ENCODE measurements at regions not wholly inside any gene's neighbourhood (a gene's known extent, or its start where the extent isn't known, plus 50 kb on each side); places are given as distances from the start of the nearest gene placed in this dataset.
"Not testable (repeated sequence)": the region's sequence is repeated elsewhere in the genome, so short reads cannot be mapped to it uniquely, and the experiment has no call there.

DNA sequence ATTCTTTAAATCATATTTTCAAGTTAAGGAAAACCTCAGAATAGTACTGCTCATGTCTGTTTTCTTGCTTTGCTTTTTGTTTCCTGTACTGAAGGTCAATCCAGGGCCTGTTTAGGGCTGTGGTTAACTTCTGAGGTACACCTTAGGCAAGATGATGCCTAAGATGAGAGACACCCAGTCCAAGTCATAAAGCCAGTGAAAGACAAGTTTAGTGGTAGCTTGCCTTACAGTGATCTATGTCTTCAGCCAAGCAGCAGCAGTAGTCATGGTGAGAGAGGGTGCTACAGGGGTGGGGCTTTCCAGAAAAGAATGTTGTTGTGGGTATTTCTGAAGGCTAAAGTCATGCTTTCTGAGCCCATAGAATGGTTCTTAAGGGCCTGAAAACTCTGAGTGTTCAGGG is 173.7 kb downstream of the VSIG4 start:
- Mint-ChIP-seq H3K4me1 (no peaks in the 10 kb centered on the region), H3K27me3 (ENCODE audit: insufficient read depth, low read depth) (peaks cover 2% of the 10 kb centered on the region), H3K9me3 (peaks cover 5% of the 10 kb centered on the region), H3K4me3 (no peak overlapping the region), H3K36me3 (no peaks in the 10 kb centered on the region), H3K27ac (no peak overlapping the region)
- Histone ChIP-seq H3K27ac (no peak overlapping the region), H3K36me3 (no peaks in the 10 kb centered on the region), H3K4me3 (no peak overlapping the region), H2AFZ (replicated peaks) (no peak overlapping the region), H3K27me3 (no peaks in the 10 kb centered on the region), H4K20me1 (ENCODE audit: low read depth) (no peaks in the 10 kb centered on the region), H3F3A (ENCODE audit: low read depth) (no peaks in the 10 kb centered on the region), H3K4me2 (no peak overlapping the region), H3K9ac (no peak overlapping the region), H3K9me3 (ENCODE audit: low read depth) (no peaks in the 10 kb centered on the region), H3K79me2 (ENCODE audit: low read depth) (no peaks in the 10 kb centered on the region), H3K4me1 (peaks cover 3% of the 10 kb centered on the region)
- TF ChIP-seq, protein P1, sequence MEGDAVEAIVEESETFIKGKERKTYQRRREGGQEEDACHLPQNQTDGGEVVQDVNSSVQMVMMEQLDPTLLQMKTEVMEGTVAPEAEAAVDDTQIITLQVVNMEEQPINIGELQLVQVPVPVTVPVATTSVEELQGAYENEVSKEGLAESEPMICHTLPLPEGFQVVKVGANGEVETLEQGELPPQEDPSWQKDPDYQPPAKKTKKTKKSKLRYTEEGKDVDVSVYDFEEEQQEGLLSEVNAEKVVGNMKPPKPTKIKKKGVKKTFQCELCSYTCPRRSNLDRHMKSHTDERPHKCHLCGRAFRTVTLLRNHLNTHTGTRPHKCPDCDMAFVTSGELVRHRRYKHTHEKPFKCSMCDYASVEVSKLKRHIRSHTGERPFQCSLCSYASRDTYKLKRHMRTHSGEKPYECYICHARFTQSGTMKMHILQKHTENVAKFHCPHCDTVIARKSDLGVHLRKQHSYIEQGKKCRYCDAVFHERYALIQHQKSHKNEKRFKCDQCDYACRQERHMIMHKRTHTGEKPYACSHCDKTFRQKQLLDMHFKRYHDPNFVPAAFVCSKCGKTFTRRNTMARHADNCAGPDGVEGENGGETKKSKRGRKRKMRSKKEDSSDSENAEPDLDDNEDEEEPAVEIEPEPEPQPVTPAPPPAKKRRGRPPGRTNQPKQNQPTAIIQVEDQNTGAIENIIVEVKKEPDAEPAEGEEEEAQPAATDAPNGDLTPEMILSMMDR (IDR thresholded peaks at IDR 0.05): no peak
- TF ChIP-seq EZH2 (IDR thresholded peaks at IDR 0.05): no peak
- TF ChIP-seq EZH2phosphoT487 (IDR thresholded peaks at IDR 0.05): no peak
- no peak for DNase-seq (ENCODE audit: low spot score)

DNA sequence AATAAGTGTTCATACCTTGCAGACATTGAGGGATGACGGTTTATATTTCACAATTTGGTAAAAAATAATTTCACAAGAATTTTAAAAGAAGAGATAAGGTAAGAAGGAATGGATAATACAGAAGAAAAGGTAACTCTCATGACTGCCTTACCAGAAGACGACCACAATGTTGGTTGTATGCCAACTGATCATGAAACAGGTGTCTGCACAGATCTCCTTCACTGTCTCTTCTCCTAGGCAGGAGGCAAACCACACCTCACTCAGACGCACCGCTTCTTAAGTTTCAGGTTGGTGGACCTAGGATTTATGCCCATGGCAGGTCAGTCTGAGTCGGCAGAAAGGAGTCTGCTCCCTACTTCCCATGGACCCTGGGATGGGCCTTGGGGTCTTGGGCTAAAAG is 177.2 kb downstream of the VSIG4 start:
- Histone ChIP-seq H3K9me3 (ENCODE audit: low read depth) (no peaks in the 10 kb centered on the region), H3K9ac (no peak overlapping the region), H3K27me3 (no peaks in the 10 kb centered on the region), H3K79me2 (ENCODE audit: low read depth) (no peaks in the 10 kb centered on the region), H3K4me3 (no peak overlapping the region), H3K27ac (no peak overlapping the region), H2AFZ (replicated peaks) (no peak overlapping the region), H4K20me1 (ENCODE audit: low read depth) (no peaks in the 10 kb centered on the region), H3K4me1 (peaks cover 3% of the 10 kb centered on the region), H3K36me3 (no peaks in the 10 kb centered on the region), H3K4me2 (no peak overlapping the region), H3F3A (ENCODE audit: low read depth) (no peaks in the 10 kb centered on the region)
- peaks cover 2% of the 10 kb centered on the region for H3K27me3 Mint-ChIP-seq (ENCODE audit: insufficient read depth, low read depth)
- no peak overlapping the region for H3K4me3 Mint-ChIP-seq
- peaks cover 4% of the 10 kb centered on the region for H3K9me3 Mint-ChIP-seq
- no peaks in the 10 kb centered on the region for H3K4me1 Mint-ChIP-seq
- no peak for DNase-seq (ENCODE audit: low spot score)
- no peaks in the 10 kb centered on the region for H3K36me3 Mint-ChIP-seq
- TF ChIP-seq, protein P1 (IDR thresholded peaks at IDR 0.05): no peak
- no peak for TF ChIP-seq EZH2phosphoT487 (IDR thresholded peaks at IDR 0.05)
- no peak for TF ChIP-seq EZH2 (IDR thresholded peaks at IDR 0.05)
- H3K27ac Mint-ChIP-seq: no peak overlapping the region

- H3F3A ChIP-seq (ENCODE audit: low read depth): no peaks in the 10 kb centered on the region
- no peak overlapping the region for H3K27ac ChIP-seq
- H3K79me2 ChIP-seq (ENCODE audit: low read depth): no peaks in the 10 kb centered on the region
- H3K36me3 Mint-ChIP-seq: no peaks in the 10 kb centered on the region
- H3K27ac Mint-ChIP-seq: no peak overlapping the region
- H3K9ac ChIP-seq: no peak overlapping the region
- no peaks in the 10 kb centered on the region for H4K20me1 ChIP-seq (ENCODE audit: low read depth)
- H3K4me3 Mint-ChIP-seq: no peak overlapping the region
- H3K9me3 Mint-ChIP-seq: peaks cover 2% of the 10 kb centered on the region
- H3K4me1 Mint-ChIP-seq: no peaks in the 10 kb centered on the region
- DNase-seq (ENCODE audit: low spot score): no peak
- TF ChIP-seq EZH2phosphoT487 (IDR thresholded peaks at IDR 0.05) (no peak), EZH2 (IDR thresholded peaks at IDR 0.05) (no peak)
- TF ChIP-seq, protein P1 (IDR thresholded peaks at IDR 0.05): no peak
- no peaks in the 10 kb centered on the region for H3K27me3 ChIP-seq
- H3K9me3 ChIP-seq (ENCODE audit: low read depth): no peaks in the 10 kb centered on the region
- no peak overlapping the region for H2AFZ ChIP-seq (replicated peaks)
- peaks cover 2% of the 10 kb centered on the region for H3K27me3 Mint-ChIP-seq (ENCODE audit: insufficient read depth, low read depth)
- H3K4me1 ChIP-seq: peaks cover 3% of the 10 kb centered on the region
- no peaks in the 10 kb centered on the region for H3K36me3 ChIP-seq
- H3K4me3 ChIP-seq: no peak overlapping the region
- H3K4me2 ChIP-seq: no peak overlapping the region
These were observed 180.6 kb downstream of the VSIG4 start for GRCh38 chrX:65859299-65859698.

DNA sequence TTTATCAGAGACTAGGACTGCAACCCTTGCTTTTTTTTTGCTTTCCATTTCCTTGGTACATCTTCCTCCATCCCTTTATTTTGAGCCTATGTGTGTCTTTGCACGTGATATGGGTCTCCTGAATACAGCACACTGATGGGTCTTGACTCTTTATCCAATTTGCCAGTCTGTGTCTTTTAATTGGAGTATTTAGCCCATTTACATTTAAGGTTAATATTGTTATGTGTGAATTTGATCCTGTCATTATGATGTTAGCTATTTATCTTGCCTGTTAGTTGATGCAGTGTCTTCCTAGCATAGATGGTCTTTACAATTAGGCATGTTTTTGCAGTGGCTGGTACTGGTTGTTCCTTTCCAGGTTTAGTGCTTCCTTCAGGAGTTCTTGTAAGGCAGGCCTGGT is 185.4 kb downstream of the VSIG4 start:
- not testable (repeated sequence) for H3K79me2 ChIP-seq (ENCODE audit: low read depth); H3K9me3 Mint-ChIP-seq; H3K9me3 ChIP-seq (ENCODE audit: low read depth); H3K4me3 ChIP-seq; H3F3A ChIP-seq (ENCODE audit: low read depth); H3K27me3 ChIP-seq; H2AFZ ChIP-seq (replicated peaks); H3K4me1 ChIP-seq; H3K9ac ChIP-seq; H3K4me1 Mint-ChIP-seq; H3K27ac ChIP-seq; H3K4me2 ChIP-seq; H4K20me1 ChIP-seq (ENCODE audit: low read depth); H3K27ac Mint-ChIP-seq; H3K36me3 Mint-ChIP-seq; H3K4me3 Mint-ChIP-seq; H3K36me3 ChIP-seq; DNase-seq (ENCODE audit: low spot score); H3K27me3 Mint-ChIP-seq (ENCODE audit: insufficient read depth, low read depth)

GRCh38 chrX:65851306-65851705 is 183.9 kb downstream of the MSN start:
- not testable (repeated sequence) for H2AFZ ChIP-seq (replicated peaks); H3K9ac ChIP-seq; H3K27me3 ChIP-seq; H3F3A ChIP-seq (ENCODE audit: low read depth); H3K27ac Mint-ChIP-seq; H3K4me1 Mint-ChIP-seq; H3K4me3 ChIP-seq; H3K4me2 ChIP-seq; H3K27me3 Mint-ChIP-seq (ENCODE audit: insufficient read depth, low read depth); H3K36me3 Mint-ChIP-seq; H3K4me3 Mint-ChIP-seq; H3K4me1 ChIP-seq; H3K27ac ChIP-seq; H3K36me3 ChIP-seq; H3K9me3 ChIP-seq (ENCODE audit: low read depth); DNase-seq (ENCODE audit: low spot score); H3K9me3 Mint-ChIP-seq; H3K79me2 ChIP-seq (ENCODE audit: low read depth); H4K20me1 ChIP-seq (ENCODE audit: low read depth)

DNA sequence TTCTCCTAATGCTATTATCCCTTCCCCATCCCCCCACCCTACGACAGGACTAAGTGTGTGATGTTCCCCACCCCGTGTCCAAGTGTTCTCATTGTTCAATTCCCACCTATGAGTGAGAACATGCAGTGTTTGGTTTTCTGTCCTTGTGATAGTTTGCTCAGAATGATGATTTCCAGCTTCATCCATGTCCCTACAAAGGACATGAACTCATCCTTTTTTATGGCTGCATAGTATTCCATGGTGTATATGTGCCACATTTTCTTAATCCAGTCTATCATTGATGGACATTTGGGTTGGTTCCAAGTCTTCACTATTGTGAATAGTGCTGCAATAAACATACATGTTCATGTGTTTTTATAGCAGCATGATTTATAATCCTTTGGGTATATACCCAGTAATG is 183.4 kb downstream of the MSN start:
- H3K9me3 Mint-ChIP-seq: not testable (repeated sequence)

More for the DNA sequence above, 183.4 kb downstream of the MSN start:
- H3K36me3 ChIP-seq; H3K4me3 ChIP-seq; H4K20me1 ChIP-seq (ENCODE audit: low read depth); H3K27me3 ChIP-seq; H3K4me2 ChIP-seq; DNase-seq (ENCODE audit: low spot score); H3K4me1 ChIP-seq; H2AFZ ChIP-seq (replicated peaks); H3K27me3 Mint-ChIP-seq (ENCODE audit: insufficient read depth, low read depth); H3K27ac ChIP-seq; H3K27ac Mint-ChIP-seq; H3K9me3 ChIP-seq (ENCODE audit: low read depth); H3K9ac ChIP-seq; H3K79me2 ChIP-seq (ENCODE audit: low read depth); H3K4me1 Mint-ChIP-seq; H3K36me3 Mint-ChIP-seq; H3F3A ChIP-seq (ENCODE audit: low read depth); H3K4me3 Mint-ChIP-seq: not testable (repeated sequence)

Data from neural progenitor cell (in vitro differentiated cells).